Kidney epithelial cell (primary cell): ENCODE measurements at regions not wholly inside any gene's neighbourhood (a gene's known extent, or its start where the extent isn't known, plus 50 kb on each side); places are given as distances from the start of the nearest gene placed in this dataset.

Experiments
- DNase-seq: peaks from one replicate; pipeline ENCODE4 v3.0.0-alpha.2; 2010; ENCODE audit warnings: low read depth
- H3K27me3 ChIP-seq: 2 replicates; pipeline ENCODE4 v1.6.0; 2011; ENCODE audit warnings: low read length; ENCODE audit not compliant: control insufficient read depth, insufficient read depth
- H3K36me3 ChIP-seq: 2 replicates; pipeline ENCODE4 v1.5.1; 2011; ENCODE audit warnings: low read length; ENCODE audit not compliant: control insufficient read depth, insufficient read depth
- H3K4me3 ChIP-seq: 2 replicates; pipeline ENCODE4 v1.5.1; 2011; ENCODE audit warnings: low read depth, mild to moderate bottlenecking, control low read depth, low read length
- CTCF ChIP-seq: IDR thresholded peaks from 2 replicates; pipeline ENCODE4 v1.5.1; 2011; ENCODE audit warnings: mild to moderate bottlenecking, moderate library complexity, low read length, control low read depth, inconsistent platforms; ENCODE audit not compliant: insufficient read depth, poor library complexity, severe bottlenecking

GRCh38 chr18:10381516-10381915 lies 72.9 kb upstream of the APCDD1 start:
- H3K4me3 ChIP-seq = no peak overlapping the region
- DNase-seq = no peak
- no peak for TF ChIP-seq CTCF
- H3K36me3 ChIP-seq = no peaks in the 10 kb centered on the region
- H3K27me3 ChIP-seq = no peaks in the 10 kb centered on the region

- Histone ChIP-seq H3K4me3 (no peak overlapping the region), H3K27me3 (no peaks in the 10 kb centered on the region), H3K36me3 (no peaks in the 10 kb centered on the region)
- no peak for DNase-seq
- TF ChIP-seq CTCF = no peak
Measured at GRCh38 chr18:10381951-10382350, 72.5 kb upstream of the APCDD1 start.

- Histone ChIP-seq H3K27me3 (no peaks in the 10 kb centered on the region), H3K36me3 (no peaks in the 10 kb centered on the region)
Measured at GRCh38 chr18:10386049-10386448, 68.4 kb upstream of the APCDD1 start.

GRCh38 chr18:10386956-10387355 lies 67.5 kb upstream of the APCDD1 start:
- H3K27me3 ChIP-seq = no peaks in the 10 kb centered on the region
- no peak for DNase-seq
- H3K36me3 ChIP-seq = no peaks in the 10 kb centered on the region
- H3K4me3 ChIP-seq = no peak overlapping the region
- TF ChIP-seq CTCF = no peak

More at GRCh38 chr18:10386049-10386448, 68.4 kb upstream of the APCDD1 start:
- DNase-seq = no peak
- TF ChIP-seq CTCF = no peak
- H3K4me3 ChIP-seq = no peak overlapping the region

- no peak for TF ChIP-seq CTCF
- DNase-seq = no peak
- Histone ChIP-seq H3K27me3 (no peaks in the 10 kb centered on the region), H3K4me3 (no peak overlapping the region), H3K36me3 (no peaks in the 10 kb centered on the region)
Measured at GRCh38 chr18:10387399-10387798, 67.0 kb upstream of the APCDD1 start.

GRCh38 chr18:10388373-10388772 lies 66.1 kb upstream of the APCDD1 start:
- DNase-seq = no peak
- H3K27me3 ChIP-seq = no peaks in the 10 kb centered on the region
- H3K4me3 ChIP-seq = no peak overlapping the region
- TF ChIP-seq CTCF = no peak
- no peaks in the 10 kb centered on the region for H3K36me3 ChIP-seq
